C4-2B (cell line): ENCODE measurements at regions not wholly inside any gene's neighbourhood (a gene's known extent, or its start where the extent isn't known, plus 50 kb on each side); places are given as distances from the start of the nearest gene placed in this dataset.

Experiments used
- CTCF ChIP-seq: fragments of 450-650 bp; conservative IDR thresholded peaks from 2 replicates; pipeline ENCODE4 v1.5.1; 2017; ENCODE audit warnings: mild to moderate bottlenecking
- ZFX ChIP-seq: fragments of 450-650 bp; IDR thresholded peaks from 2 replicates; pipeline ENCODE4 v1.6.1; 2017

- no peak for TF ChIP-seq CTCF
- TF ChIP-seq ZFX = no peak
These were observed 71.9 kb upstream of the SLCO6A1 start for GRCh38 chr5:102570747-102571146.
